GM18520 (cell line): ENCODE measurements at regions not wholly inside any gene's neighbourhood (a gene's known extent, or its start where the extent isn't known, plus 50 kb on each side); places are given as distances from the start of the nearest gene placed in this dataset.
"Not testable (repeated sequence)": the region's sequence is repeated elsewhere in the genome, so short reads cannot be mapped to it uniquely, and the experiment has no call there.

Experiments used
- ATAC-seq: cut with Tn5 transposase; IDR thresholded peaks from one replicate; pipeline ENCODE4 v1.9.1; 2021; ENCODE audit not compliant: unreplicated experiment

- no peak for ATAC-seq
These were observed 322.0 kb upstream of the PPARGC1A start for GRCh38 chr4:24211856-24212255.

GRCh38 chr4:24210332-24210902 is 320.6 kb upstream of the PPARGC1A start:
- no peak for ATAC-seq

GRCh38 chr4:24209906-24210305 is 320.1 kb upstream of the PPARGC1A start:
- no peak for ATAC-seq

- no peak for ATAC-seq
These were observed 319.3 kb upstream of the PPARGC1A start for GRCh38 chr4:24209131-24209530.

GRCh38 chr4:24208691-24209090 is 318.8 kb upstream of the PPARGC1A start:
- ATAC-seq = no peak

- ATAC-seq = not testable (repeated sequence)
These were observed 314.9 kb upstream of the PPARGC1A start for GRCh38 chr4:24204708-24205107.

- no peak for ATAC-seq
These were observed 314.1 kb upstream of the PPARGC1A start for GRCh38 chr4:24203926-24204325.

- ATAC-seq = no peak
These were observed 312.7 kb upstream of the PPARGC1A start for GRCh38 chr4:24202579-24202978.

GRCh38 chr4:24197955-24198354 is 308.1 kb upstream of the PPARGC1A start:
- no peak for ATAC-seq

- no peak for ATAC-seq
These were observed 306.9 kb upstream of the PPARGC1A start for GRCh38 chr4:24196785-24197184.

GRCh38 chr4:24195991-24196736 is 306.3 kb upstream of the PPARGC1A start:
- ATAC-seq = no peak

- ATAC-seq = no peak
These were observed 302.3 kb upstream of the PPARGC1A start for GRCh38 chr4:24192018-24192641.

GRCh38 chr4:24190761-24191695 is 301.2 kb upstream of the PPARGC1A start:
- no peak for ATAC-seq

GRCh38 chr4:24188459-24188858 is 298.6 kb upstream of the PPARGC1A start:
- ATAC-seq = no peak

GRCh38 chr4:24186466-24186865 is 296.6 kb upstream of the PPARGC1A start:
- ATAC-seq = no peak

GRCh38 chr4:24181005-24181404 is 291.2 kb upstream of the PPARGC1A start:
- ATAC-seq = no peak

GRCh38 chr4:24180586-24180985 is 290.7 kb upstream of the PPARGC1A start:
- no peak for ATAC-seq

GRCh38 chr4:24179201-24179840 is 289.5 kb upstream of the PPARGC1A start:
- ATAC-seq = no peak

GRCh38 chr4:24177443-24177842 is 287.6 kb upstream of the PPARGC1A start:
- ATAC-seq = not testable (repeated sequence)

GRCh38 chr4:24175707-24176106 is 285.9 kb upstream of the PPARGC1A start:
- ATAC-seq = no peak

GRCh38 chr4:24174602-24175001 is 284.8 kb upstream of the PPARGC1A start:
- ATAC-seq = no peak
